Progenitor cell of endocrine pancreas (in vitro differentiated cells): ENCODE measurements at regions not wholly inside any gene's neighbourhood (a gene's known extent, or its start where the extent isn't known, plus 50 kb on each side); places are given as distances from the start of the nearest gene placed in this dataset.

Experiments
- DNase-seq: peaks from one replicate; pipeline ENCODE4 v3.0.0; 2021; ENCODE audit warnings: low spot score; ENCODE audit not compliant: unreplicated experiment
- H3K27ac Mint-ChIP-seq: 2 replicates; pipeline ENCODE4 v1.8.0; 2021; ENCODE audit warnings: mild to moderate bottlenecking, moderate library complexity, mixed read lengths
- H3K27me3 Mint-ChIP-seq: 2 replicates; pipeline ENCODE4 v1.8.0; 2021; ENCODE audit warnings: mixed read lengths
- H3K36me3 Mint-ChIP-seq: 2 replicates; pipeline ENCODE4 v1.8.0; 2022; ENCODE audit warnings: mixed read lengths; ENCODE audit not compliant: insufficient read depth
- H3K4me1 Mint-ChIP-seq: 2 replicates; pipeline ENCODE4 v1.8.0; 2021; ENCODE audit warnings: low read depth, mixed read lengths
- H3K4me3 Mint-ChIP-seq: 2 replicates; pipeline ENCODE4 v1.8.0; 2021; ENCODE audit warnings: low read depth, mild to moderate bottlenecking, moderate library complexity, mixed read lengths
- H3K9me3 Mint-ChIP-seq: 2 replicates; pipeline ENCODE4 v1.8.0; 2021; ENCODE audit warnings: low read depth, mixed read lengths
- TF ChIP-seq, protein P1 (sequence below): fragments of 200-600 bp; sonication (generic); IDR thresholded peaks from one replicate; pipeline ENCODE4 v1.5.0; 2021; ENCODE audit warnings: antibody characterized with exemption, mild to moderate bottlenecking; ENCODE audit not compliant: unreplicated experiment

DNA sequence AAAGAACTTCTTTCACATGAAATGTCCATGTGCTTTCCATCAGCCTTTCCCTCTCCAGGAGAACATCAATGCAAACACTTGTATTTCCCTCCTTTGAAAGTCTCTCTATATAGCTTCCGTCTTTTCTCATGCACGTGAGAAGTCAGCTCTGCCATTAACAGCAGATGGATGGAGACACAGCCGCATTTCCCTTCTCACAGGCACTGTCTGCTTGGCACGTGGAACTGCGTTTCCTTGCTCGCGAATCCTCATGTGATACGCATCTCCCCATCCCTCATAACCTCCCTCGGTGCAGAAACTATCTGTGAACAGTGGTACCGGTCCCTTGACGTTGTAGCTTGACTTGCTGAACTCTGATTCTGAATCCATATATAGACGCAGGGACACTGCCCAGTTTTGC, 717.0 kb upstream of the RBFOX1 start:
- no peak overlapping the region for H3K27ac Mint-ChIP-seq
- DNase-seq, result no peak
- H3K9me3 Mint-ChIP-seq, result peaks cover 9% of the 10 kb centered on the region
- no peak overlapping the region for H3K4me3 Mint-ChIP-seq
- H3K27me3 Mint-ChIP-seq, result peaks cover 8% of the 10 kb centered on the region
- peaks cover 3% of the 10 kb centered on the region for H3K36me3 Mint-ChIP-seq
- H3K4me1 Mint-ChIP-seq, result no peaks in the 10 kb centered on the region
- TF ChIP-seq, protein P1, sequence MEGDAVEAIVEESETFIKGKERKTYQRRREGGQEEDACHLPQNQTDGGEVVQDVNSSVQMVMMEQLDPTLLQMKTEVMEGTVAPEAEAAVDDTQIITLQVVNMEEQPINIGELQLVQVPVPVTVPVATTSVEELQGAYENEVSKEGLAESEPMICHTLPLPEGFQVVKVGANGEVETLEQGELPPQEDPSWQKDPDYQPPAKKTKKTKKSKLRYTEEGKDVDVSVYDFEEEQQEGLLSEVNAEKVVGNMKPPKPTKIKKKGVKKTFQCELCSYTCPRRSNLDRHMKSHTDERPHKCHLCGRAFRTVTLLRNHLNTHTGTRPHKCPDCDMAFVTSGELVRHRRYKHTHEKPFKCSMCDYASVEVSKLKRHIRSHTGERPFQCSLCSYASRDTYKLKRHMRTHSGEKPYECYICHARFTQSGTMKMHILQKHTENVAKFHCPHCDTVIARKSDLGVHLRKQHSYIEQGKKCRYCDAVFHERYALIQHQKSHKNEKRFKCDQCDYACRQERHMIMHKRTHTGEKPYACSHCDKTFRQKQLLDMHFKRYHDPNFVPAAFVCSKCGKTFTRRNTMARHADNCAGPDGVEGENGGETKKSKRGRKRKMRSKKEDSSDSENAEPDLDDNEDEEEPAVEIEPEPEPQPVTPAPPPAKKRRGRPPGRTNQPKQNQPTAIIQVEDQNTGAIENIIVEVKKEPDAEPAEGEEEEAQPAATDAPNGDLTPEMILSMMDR, result no peak

DNA sequence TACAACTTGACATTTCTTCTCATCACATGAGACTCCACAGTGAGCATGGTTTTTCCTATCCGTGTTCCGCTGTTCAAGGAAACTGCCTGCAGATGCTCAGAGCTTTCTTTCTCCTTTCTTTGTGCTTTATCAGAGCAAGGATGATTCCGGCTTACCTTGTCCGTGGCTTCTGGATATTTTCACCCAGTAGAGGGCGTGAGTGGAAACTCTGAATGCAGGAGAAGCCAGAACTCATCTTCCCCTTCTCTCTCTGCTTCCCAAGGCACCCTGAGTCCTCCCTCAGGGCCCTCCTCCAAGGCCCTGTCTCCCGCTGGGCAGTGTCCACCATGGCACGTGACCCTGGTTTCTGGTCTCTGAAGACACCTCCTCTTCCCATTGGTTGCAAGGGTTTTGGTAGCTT, 721.1 kb upstream of the RBFOX1 start:
- no peaks in the 10 kb centered on the region for H3K36me3 Mint-ChIP-seq
- no peak for DNase-seq
- no peak overlapping the region for H3K27ac Mint-ChIP-seq
- H3K4me3 Mint-ChIP-seq, result no peak overlapping the region
- H3K9me3 Mint-ChIP-seq, result no peaks in the 10 kb centered on the region
- peaks cover 4% of the 10 kb centered on the region for H3K27me3 Mint-ChIP-seq
- no peaks in the 10 kb centered on the region for H3K4me1 Mint-ChIP-seq
- TF ChIP-seq, protein P1, result peak; percentile 38

DNA sequence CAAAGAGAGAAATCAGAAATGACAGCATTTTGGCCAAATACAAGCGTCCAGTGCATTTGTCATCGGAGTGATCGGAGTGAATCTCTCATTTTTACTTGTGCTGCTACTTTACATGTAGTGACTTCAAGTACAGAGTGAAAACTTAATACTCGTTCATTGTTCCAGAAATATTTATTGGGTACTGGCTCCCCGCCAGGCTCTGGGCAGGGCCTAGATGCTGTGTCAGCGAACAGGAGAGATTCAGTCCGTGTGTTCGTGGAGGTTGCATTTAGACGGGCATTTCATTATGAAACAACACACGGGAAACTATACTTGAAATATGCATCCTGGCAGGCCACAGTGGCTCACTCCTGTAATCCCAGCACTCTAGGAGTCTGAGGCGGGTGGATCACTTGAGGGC, 727.2 kb upstream of the RBFOX1 start:
- peaks cover 19% of the 10 kb centered on the region for H3K27me3 Mint-ChIP-seq
- no peaks in the 10 kb centered on the region for H3K9me3 Mint-ChIP-seq
- no peak overlapping the region for H3K27ac Mint-ChIP-seq
- no peaks in the 10 kb centered on the region for H3K4me1 Mint-ChIP-seq
- H3K36me3 Mint-ChIP-seq, result no peaks in the 10 kb centered on the region
- no peak overlapping the region for H3K4me3 Mint-ChIP-seq
- no peak for DNase-seq
- TF ChIP-seq, protein P1, result no peak

DNA sequence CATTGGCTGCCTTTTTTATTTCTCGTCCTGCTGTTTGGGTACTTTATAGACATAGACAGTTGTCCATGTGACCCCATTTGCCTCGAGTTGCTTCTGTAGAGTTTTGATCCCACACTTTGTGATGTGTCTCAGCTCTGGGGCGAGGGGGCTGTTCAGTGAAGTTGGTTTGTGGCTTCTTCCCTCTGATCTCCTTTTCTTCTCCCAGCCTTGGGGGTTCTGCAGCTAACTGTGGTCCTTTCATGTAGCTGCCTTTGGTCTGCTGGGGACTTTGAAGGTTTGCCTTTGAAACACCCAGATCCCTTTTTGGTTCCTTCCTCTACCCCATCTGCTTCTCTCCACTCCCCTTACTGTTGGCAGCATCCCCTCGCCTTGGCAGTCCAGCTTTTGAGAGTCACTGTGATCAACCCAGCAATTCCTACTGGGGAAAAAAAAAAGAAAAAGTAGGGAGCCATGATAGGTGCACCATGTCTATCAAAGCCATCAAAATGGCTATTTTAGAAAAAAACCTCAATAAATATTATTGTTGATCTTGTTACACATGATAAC, 728.8 kb upstream of the RBFOX1 start:
- Mint-ChIP-seq H3K27me3 (peaks cover 24% of the 10 kb centered on the region), H3K9me3 (no peaks in the 10 kb centered on the region)
- TF ChIP-seq, protein P1, result no peak

DNA sequence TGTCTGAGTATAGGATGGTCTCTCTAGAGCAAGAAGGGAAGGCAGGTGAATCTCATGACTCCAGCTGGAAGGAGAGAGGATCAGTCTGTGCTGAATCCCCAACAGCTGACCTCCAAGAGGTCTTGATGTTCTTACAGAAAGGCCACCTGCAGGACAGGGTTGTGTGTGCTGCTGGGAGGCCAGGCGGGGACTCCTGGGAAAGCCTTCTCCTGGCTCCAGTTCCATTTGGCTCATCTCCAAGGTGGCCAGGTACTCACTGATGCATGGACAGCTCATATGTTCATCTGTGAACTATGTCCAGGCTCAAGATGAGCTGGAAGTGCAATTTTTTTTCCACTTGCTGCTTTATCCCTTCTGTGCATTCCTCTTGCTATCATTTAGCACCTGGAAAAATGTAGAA, 730.2 kb upstream of the RBFOX1 start:
- H3K36me3 Mint-ChIP-seq, result no peaks in the 10 kb centered on the region
- H3K9me3 Mint-ChIP-seq, result no peaks in the 10 kb centered on the region
- peaks cover 1% of the 10 kb centered on the region for H3K4me1 Mint-ChIP-seq
- peaks cover 27% of the 10 kb centered on the region for H3K27me3 Mint-ChIP-seq
- H3K27ac Mint-ChIP-seq, result no peak overlapping the region
- H3K4me3 Mint-ChIP-seq, result no peak overlapping the region
- DNase-seq, result no peak
- TF ChIP-seq, protein P1, result no peak

More for the DNA sequence above, 728.8 kb upstream of the RBFOX1 start:
- Mint-ChIP-seq H3K36me3 (no peaks in the 10 kb centered on the region), H3K4me1 (peaks cover 1% of the 10 kb centered on the region), H3K4me3 (no peak overlapping the region), H3K27ac (no peak overlapping the region)
- no peak for DNase-seq
